ENCODE measurements at regions not wholly inside any gene's neighbourhood (a gene's known extent, or its start where the extent isn't known, plus 50 kb on each side); places are given as distances from the start of the nearest gene placed in this dataset.

GRCh38 chr2:195472501-195473234, 184.4 kb upstream of the SLC39A10 start:
- Histone ChIP-seq H3K4me1 (ENCODE audit: insufficient read depth, low read length) (no peaks in the 10 kb centered on the region), H3K9me3 (ENCODE audit: low read length) (no peaks in the 10 kb centered on the region), H3K27me3 (ENCODE audit: control insufficient read depth in 1 of 2, insufficient read depth in 2 of 2, low read length in 2 of 2) (peaks cover 0 to 4% of the 10 kb centered on the region in 2 experiments; a peak in 1 of 5 replicates), H3K4me2 (ENCODE audit: low read depth, low read length) (no peak overlapping the region), H4K20me1 (ENCODE audit: insufficient read depth, low read length) (no peaks in the 10 kb centered on the region), H3K9ac (ENCODE audit: insufficient read depth, low read depth, low read length) (no peak overlapping the region), H2AFZ (ENCODE audit: low read length) (no peak overlapping the region), H3K79me2 (ENCODE audit: insufficient read depth, low read length) (no peaks in the 10 kb centered on the region), H3K27ac (ENCODE audit: extremely low read length, insufficient read depth, low read length) (no peak overlapping the region), H3K4me3 (replicated peaks in 1 of 3; ENCODE audit: insufficient read depth in 1 of 3, low read depth in 2 of 3, low read length in 3 of 3) (no peak overlapping the region), H3K36me3 (replicated peaks in 1 of 2; ENCODE audit: control insufficient read depth in 1 of 2, insufficient read depth in 2 of 2, low read length in 2 of 2) (no peaks in the 10 kb centered on the region)
- 2% methylated on average over 3 of the region's 3 CpGs for WGBS (ENCODE audit: low lambda C conversion rate)
- DNase-seq (ENCODE audit: low spot score) (no peak), FAIRE-seq (no peak), ATAC-seq (no peak)
- in situ Hi-C loops (cut with HindIII; ENCODE audit: extremely low pct_ligation_motif_present, low pct_unique_long_range_greater_than_20kb), result no loop called here
- BruUV-seq (replicated peaks), result no TSS peak
- CTCF ChIA-PET (ENCODE audit: low intra/inter-chr PET ratio, low total read pairs), result no interaction called here
- TF ChIP-seq ZNF232 (CRISPR knock-in tag; IDR thresholded peaks at IDR 0.05; ENCODE audit: borderline replicate concordance) (no peak), GTF2F1 (IDR thresholded peaks at IDR 0.05; ENCODE audit: low read length) (no peak), AHDC1 (CRISPR knock-in tag; IDR thresholded peaks at IDR 0.05; ENCODE audit: borderline replicate concordance) (no peak), TBX2 (CRISPR knock-in tag; IDR thresholded peaks at IDR 0.05; ENCODE audit: borderline replicate concordance) (no peak), MLLT10 (CRISPR knock-in tag; IDR thresholded peaks at IDR 0.05) (no peak), TGIF2 (CRISPR knock-in tag; IDR thresholded peaks at IDR 0.05) (no peak), SRSF9 (IDR thresholded peaks at IDR 0.05; ENCODE audit: borderline replicate concordance, insufficient read depth, low read depth, low read length, poor library complexity, severe bottlenecking) (no peak), ZNF318 (CRISPR knock-in tag; IDR thresholded peaks at IDR 0.05) (no peak)
- intact Hi-C loops (cut with micrococcal nuclease; ENCODE audit: unreplicated experiment), result no loop called here
- POLR2A ChIA-PET, result no interaction called here
